GM23338 (cell line): ENCODE measurements at regions not wholly inside any gene's neighbourhood (a gene's known extent, or its start where the extent isn't known, plus 50 kb on each side); places are given as distances from the start of the nearest gene placed in this dataset.

Source experiments
- ATAC-seq: fragments of 200-7000 bp; cut with Tn5 transposase; 3 replicates; pipeline ENCODE4 v1.9.1; 2020
- DNase-seq: peaks from one replicate; pipeline ENCODE4 v3.0.0-alpha.2; 2015; ENCODE audit warnings: low spot score
- H2AFZ ChIP-seq: fragments of 200-600 bp; sonication (generic); 2 replicates; pipeline ENCODE4 v1.8.0; 2016; ENCODE audit warnings: antibody characterized with exemption, mild to moderate bottlenecking, moderate library complexity
- H3F3A ChIP-seq: fragments of 200-600 bp; sonication (generic); replicated peaks from 2 replicates; pipeline ENCODE4 v1.8.0; 2017; ENCODE audit warnings: antibody characterized with exemption, mixed run types, low read depth
- H3K27ac ChIP-seq: fragments of 200-600 bp; sonication (generic); 2 replicates; pipeline ENCODE4 v1.6.1; 2016; ENCODE audit warnings: low read depth
- H3K27me3 ChIP-seq: fragments of 200-600 bp; sonication (generic); 2 replicates; pipeline ENCODE4 v1.8.0; 2016; ENCODE audit warnings: mild to moderate bottlenecking, mixed run types, moderate library complexity; ENCODE audit not compliant: insufficient read depth
- H3K36me3 ChIP-seq: fragments of 200-600 bp; sonication (generic); 2 replicates; pipeline ENCODE4 v1.8.0; 2016; ENCODE audit warnings: mild to moderate bottlenecking; ENCODE audit not compliant: insufficient read depth
- H3K4me1 ChIP-seq: fragments of 200-600 bp; sonication (generic); 2 replicates; pipeline ENCODE4 v1.8.0; 2016; ENCODE audit warnings: mild to moderate bottlenecking, moderate library complexity; ENCODE audit not compliant: insufficient read depth
- H3K4me2 ChIP-seq: fragments of 200-600 bp; sonication (generic); 2 replicates; pipeline ENCODE4 v1.7.1; 2017; ENCODE audit warnings: mixed run types
- H3K4me3 ChIP-seq: fragments of 200-600 bp; sonication (generic); 2 replicates; pipeline ENCODE4 v1.6.1; 2016; ENCODE audit warnings: mixed run types
- H3K79me2 ChIP-seq: fragments of 200-600 bp; sonication (generic); replicated peaks from 2 replicates; pipeline ENCODE4 v1.8.0; 2017; ENCODE audit warnings: mild to moderate bottlenecking; ENCODE audit not compliant: insufficient read depth
- H3K9me2 ChIP-seq: fragments of 200-600 bp; sonication (generic); 2 replicates; pipeline ENCODE4 v1.8.0; 2017; ENCODE audit not compliant: insufficient read depth
- H4K20me1 ChIP-seq: fragments of 200-600 bp; sonication (generic); replicated peaks from 2 replicates; pipeline ENCODE4 v1.8.0; 2017; ENCODE audit warnings: mild to moderate bottlenecking; ENCODE audit not compliant: insufficient read depth
- H3K27ac Mint-ChIP-seq: 2 replicates; pipeline ENCODE4 v1.8.0; 2020; ENCODE audit warnings: inconsistent platforms, mild to moderate bottlenecking, moderate library complexity, mixed read lengths
- H3K27me3 Mint-ChIP-seq: 3 replicates; pipeline ENCODE4 v1.8.0; 2022; ENCODE audit warnings: low read depth, mild to moderate bottlenecking, moderate library complexity, mixed read lengths, inconsistent platforms; ENCODE audit not compliant: insufficient read depth, poor library complexity
- H3K36me3 Mint-ChIP-seq: 3 replicates; pipeline ENCODE4 v1.8.0; 2021; ENCODE audit warnings: low read depth, mild to moderate bottlenecking, inconsistent platforms, moderate library complexity, mixed read lengths
- H3K4me1 Mint-ChIP-seq: 3 replicates; pipeline ENCODE4 v1.8.0; 2020; ENCODE audit warnings: mild to moderate bottlenecking, inconsistent platforms, mixed read lengths
- H3K4me3 Mint-ChIP-seq: 3 replicates; pipeline ENCODE4 v1.8.0; 2021; ENCODE audit warnings: moderate library complexity, mild to moderate bottlenecking, inconsistent platforms, mixed read lengths
- H3K9me3 Mint-ChIP-seq: 3 replicates; pipeline ENCODE4 v1.8.0; 2020; ENCODE audit warnings: moderate library complexity, mild to moderate bottlenecking, inconsistent platforms, mixed read lengths
- CREB1 ChIP-seq: fragments of 250-450 bp; sonication (Bioruptor Pico); IDR thresholded peaks from 2 replicates; pipeline ENCODE4 v1.5.0; 2020; ENCODE audit warnings: low read depth, mild to moderate bottlenecking, moderate library complexity
- CTCF ChIP-seq, 2 experiments: fragments of 200-600 bp in 1 of 2; sonication (generic) in 1 of 2; conservative IDR thresholded peaks; 2 replicates each; pipeline versions ENCODE4 v1.5.1 to v1.6.1; 2016 to 2017; ENCODE audit warnings: antibody characterized with exemption in 2 of 2, low read depth in 2 of 2, mild to moderate bottlenecking in 2 of 2, moderate library complexity in 1 of 2
- EZH2 ChIP-seq: fragments of 200-600 bp; sonication (generic); IDR thresholded peaks from one replicate; pipeline ENCODE4 v1.8.0; 2017; ENCODE audit warnings: antibody characterized with exemption, mild to moderate bottlenecking, low read depth; ENCODE audit not compliant: unreplicated experiment
- EZH2phosphoT487 ChIP-seq: fragments of 200-600 bp; sonication (generic); IDR thresholded peaks from one replicate; pipeline ENCODE4 v1.8.1; 2018; ENCODE audit warnings: antibody characterized with exemption; ENCODE audit not compliant: unreplicated experiment
- JUNB ChIP-seq: IDR thresholded peaks from one replicate; pipeline ENCODE4 v1.6.1; 2016; ENCODE audit warnings: antibody characterized with exemption; ENCODE audit not compliant: unreplicated experiment
- NANOG ChIP-seq: IDR thresholded peaks from 2 replicates; pipeline ENCODE4 v1.6.1; 2016; ENCODE audit warnings: antibody characterized with exemption, borderline replicate concordance
- POLR2AphosphoS5 ChIP-seq: IDR thresholded peaks from 2 replicates; pipeline ENCODE4 v1.6.1; 2016; ENCODE audit warnings: antibody characterized with exemption, low read depth
- STAT1 ChIP-seq: IDR thresholded peaks from one replicate; pipeline ENCODE4 v1.6.1; 2016; ENCODE audit warnings: antibody characterized with exemption; ENCODE audit not compliant: unreplicated experiment
- ZNF114 ChIP-seq: fragments of 250-450 bp; sonication (Bioruptor Pico); IDR thresholded peaks from 2 replicates; pipeline ENCODE4 v1.5.0; 2020; ENCODE audit warnings: mild to moderate bottlenecking, moderate library complexity
- ZNF331 ChIP-seq: fragments of 250-450 bp; sonication (Bioruptor Pico); IDR thresholded peaks from 2 replicates; pipeline ENCODE4 v1.5.0; 2020; ENCODE audit warnings: low read depth, mild to moderate bottlenecking, moderate library complexity
- TF ChIP-seq, protein P1 (sequence below): IDR thresholded peaks from one replicate; pipeline ENCODE4 v1.6.1; 2018; ENCODE audit warnings: antibody characterized with exemption; ENCODE audit not compliant: unreplicated experiment
- TF ChIP-seq, protein P2 (sequence below): IDR thresholded peaks from 2 replicates; pipeline ENCODE4 v1.6.1; 2016; ENCODE audit warnings: antibody characterized with exemption
- TF ChIP-seq, protein P3 (sequence below): fragments of 250-450 bp; sonication (Bioruptor Pico); IDR thresholded peaks from 2 replicates; pipeline ENCODE4 v1.5.0; 2020; ENCODE audit warnings: mild to moderate bottlenecking, moderate library complexity

DNA sequence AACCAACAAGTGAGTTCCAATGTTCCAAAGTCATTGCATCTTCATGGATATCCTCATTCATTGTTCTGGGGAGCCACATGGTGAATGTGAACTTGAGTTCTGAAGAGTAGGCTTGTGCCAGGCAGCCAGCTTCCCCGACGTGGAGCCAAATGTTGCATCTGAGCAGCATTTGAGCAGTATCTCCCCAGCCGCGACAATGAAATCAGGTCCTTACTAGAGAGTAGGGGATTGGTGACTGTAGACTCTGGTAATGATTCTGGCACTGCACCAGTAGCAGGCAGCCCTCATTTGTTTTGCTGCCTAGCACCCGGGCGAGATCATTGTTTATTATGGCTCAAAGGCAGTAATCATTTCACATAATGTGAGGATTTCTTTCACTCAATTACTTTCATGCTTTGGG is 451.4 kb upstream of the C9orf72 start:
- Histone ChIP-seq H3K79me2 (no peaks in the 10 kb centered on the region), H3F3A (no peaks in the 10 kb centered on the region), H3K27me3 (no peaks in the 10 kb centered on the region), H2AFZ (no peak overlapping the region), H3K27ac (no peak overlapping the region), H3K4me1 (peaks cover 4% of the 10 kb centered on the region; the same call in 1 of the 2 replicates), H3K36me3 (no peaks in the 10 kb centered on the region), H4K20me1 (no peaks in the 10 kb centered on the region), H3K9me2 (no peaks in the 10 kb centered on the region), H3K4me3 (no peak overlapping the region), H3K4me2 (no peak overlapping the region)
- H3K27me3 Mint-ChIP-seq = no peaks in the 10 kb centered on the region
- H3K9me3 Mint-ChIP-seq = no peaks in the 10 kb centered on the region
- no peaks in the 10 kb centered on the region for H3K36me3 Mint-ChIP-seq
- peaks cover 12% of the 10 kb centered on the region; the same call in 2 of the 3 replicates for H3K4me1 Mint-ChIP-seq
- H3K27ac Mint-ChIP-seq = no peak overlapping the region
- DNase-seq (no peak), ATAC-seq (no peak)
- H3K4me3 Mint-ChIP-seq = no peak overlapping the region
- no peak for TF ChIP-seq STAT1
- TF ChIP-seq ZNF114 (CRISPR knock-in tag) = no peak
- no peak for TF ChIP-seq EZH2
- no peak for TF ChIP-seq CREB1 (CRISPR knock-in tag)
- TF ChIP-seq, protein P1, sequence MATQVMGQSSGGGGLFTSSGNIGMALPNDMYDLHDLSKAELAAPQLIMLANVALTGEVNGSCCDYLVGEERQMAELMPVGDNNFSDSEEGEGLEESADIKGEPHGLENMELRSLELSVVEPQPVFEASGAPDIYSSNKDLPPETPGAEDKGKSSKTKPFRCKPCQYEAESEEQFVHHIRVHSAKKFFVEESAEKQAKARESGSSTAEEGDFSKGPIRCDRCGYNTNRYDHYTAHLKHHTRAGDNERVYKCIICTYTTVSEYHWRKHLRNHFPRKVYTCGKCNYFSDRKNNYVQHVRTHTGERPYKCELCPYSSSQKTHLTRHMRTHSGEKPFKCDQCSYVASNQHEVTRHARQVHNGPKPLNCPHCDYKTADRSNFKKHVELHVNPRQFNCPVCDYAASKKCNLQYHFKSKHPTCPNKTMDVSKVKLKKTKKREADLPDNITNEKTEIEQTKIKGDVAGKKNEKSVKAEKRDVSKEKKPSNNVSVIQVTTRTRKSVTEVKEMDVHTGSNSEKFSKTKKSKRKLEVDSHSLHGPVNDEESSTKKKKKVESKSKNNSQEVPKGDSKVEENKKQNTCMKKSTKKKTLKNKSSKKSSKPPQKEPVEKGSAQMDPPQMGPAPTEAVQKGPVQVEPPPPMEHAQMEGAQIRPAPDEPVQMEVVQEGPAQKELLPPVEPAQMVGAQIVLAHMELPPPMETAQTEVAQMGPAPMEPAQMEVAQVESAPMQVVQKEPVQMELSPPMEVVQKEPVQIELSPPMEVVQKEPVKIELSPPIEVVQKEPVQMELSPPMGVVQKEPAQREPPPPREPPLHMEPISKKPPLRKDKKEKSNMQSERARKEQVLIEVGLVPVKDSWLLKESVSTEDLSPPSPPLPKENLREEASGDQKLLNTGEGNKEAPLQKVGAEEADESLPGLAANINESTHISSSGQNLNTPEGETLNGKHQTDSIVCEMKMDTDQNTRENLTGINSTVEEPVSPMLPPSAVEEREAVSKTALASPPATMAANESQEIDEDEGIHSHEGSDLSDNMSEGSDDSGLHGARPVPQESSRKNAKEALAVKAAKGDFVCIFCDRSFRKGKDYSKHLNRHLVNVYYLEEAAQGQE = no peak
- no peak for TF ChIP-seq NANOG
- TF ChIP-seq CTCF (conservative IDR thresholded peaks at IDR 0.05; ENCODE audit: low read depth in 2 of 2) = no peak
- no peak for TF ChIP-seq ZNF331 (CRISPR knock-in tag)
- no peak for TF ChIP-seq EZH2phosphoT487
- TF ChIP-seq, protein P2, sequence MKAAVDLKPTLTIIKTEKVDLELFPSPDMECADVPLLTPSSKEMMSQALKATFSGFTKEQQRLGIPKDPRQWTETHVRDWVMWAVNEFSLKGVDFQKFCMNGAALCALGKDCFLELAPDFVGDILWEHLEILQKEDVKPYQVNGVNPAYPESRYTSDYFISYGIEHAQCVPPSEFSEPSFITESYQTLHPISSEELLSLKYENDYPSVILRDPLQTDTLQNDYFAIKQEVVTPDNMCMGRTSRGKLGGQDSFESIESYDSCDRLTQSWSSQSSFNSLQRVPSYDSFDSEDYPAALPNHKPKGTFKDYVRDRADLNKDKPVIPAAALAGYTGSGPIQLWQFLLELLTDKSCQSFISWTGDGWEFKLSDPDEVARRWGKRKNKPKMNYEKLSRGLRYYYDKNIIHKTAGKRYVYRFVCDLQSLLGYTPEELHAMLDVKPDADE = no peak
- TF ChIP-seq, protein P3, sequence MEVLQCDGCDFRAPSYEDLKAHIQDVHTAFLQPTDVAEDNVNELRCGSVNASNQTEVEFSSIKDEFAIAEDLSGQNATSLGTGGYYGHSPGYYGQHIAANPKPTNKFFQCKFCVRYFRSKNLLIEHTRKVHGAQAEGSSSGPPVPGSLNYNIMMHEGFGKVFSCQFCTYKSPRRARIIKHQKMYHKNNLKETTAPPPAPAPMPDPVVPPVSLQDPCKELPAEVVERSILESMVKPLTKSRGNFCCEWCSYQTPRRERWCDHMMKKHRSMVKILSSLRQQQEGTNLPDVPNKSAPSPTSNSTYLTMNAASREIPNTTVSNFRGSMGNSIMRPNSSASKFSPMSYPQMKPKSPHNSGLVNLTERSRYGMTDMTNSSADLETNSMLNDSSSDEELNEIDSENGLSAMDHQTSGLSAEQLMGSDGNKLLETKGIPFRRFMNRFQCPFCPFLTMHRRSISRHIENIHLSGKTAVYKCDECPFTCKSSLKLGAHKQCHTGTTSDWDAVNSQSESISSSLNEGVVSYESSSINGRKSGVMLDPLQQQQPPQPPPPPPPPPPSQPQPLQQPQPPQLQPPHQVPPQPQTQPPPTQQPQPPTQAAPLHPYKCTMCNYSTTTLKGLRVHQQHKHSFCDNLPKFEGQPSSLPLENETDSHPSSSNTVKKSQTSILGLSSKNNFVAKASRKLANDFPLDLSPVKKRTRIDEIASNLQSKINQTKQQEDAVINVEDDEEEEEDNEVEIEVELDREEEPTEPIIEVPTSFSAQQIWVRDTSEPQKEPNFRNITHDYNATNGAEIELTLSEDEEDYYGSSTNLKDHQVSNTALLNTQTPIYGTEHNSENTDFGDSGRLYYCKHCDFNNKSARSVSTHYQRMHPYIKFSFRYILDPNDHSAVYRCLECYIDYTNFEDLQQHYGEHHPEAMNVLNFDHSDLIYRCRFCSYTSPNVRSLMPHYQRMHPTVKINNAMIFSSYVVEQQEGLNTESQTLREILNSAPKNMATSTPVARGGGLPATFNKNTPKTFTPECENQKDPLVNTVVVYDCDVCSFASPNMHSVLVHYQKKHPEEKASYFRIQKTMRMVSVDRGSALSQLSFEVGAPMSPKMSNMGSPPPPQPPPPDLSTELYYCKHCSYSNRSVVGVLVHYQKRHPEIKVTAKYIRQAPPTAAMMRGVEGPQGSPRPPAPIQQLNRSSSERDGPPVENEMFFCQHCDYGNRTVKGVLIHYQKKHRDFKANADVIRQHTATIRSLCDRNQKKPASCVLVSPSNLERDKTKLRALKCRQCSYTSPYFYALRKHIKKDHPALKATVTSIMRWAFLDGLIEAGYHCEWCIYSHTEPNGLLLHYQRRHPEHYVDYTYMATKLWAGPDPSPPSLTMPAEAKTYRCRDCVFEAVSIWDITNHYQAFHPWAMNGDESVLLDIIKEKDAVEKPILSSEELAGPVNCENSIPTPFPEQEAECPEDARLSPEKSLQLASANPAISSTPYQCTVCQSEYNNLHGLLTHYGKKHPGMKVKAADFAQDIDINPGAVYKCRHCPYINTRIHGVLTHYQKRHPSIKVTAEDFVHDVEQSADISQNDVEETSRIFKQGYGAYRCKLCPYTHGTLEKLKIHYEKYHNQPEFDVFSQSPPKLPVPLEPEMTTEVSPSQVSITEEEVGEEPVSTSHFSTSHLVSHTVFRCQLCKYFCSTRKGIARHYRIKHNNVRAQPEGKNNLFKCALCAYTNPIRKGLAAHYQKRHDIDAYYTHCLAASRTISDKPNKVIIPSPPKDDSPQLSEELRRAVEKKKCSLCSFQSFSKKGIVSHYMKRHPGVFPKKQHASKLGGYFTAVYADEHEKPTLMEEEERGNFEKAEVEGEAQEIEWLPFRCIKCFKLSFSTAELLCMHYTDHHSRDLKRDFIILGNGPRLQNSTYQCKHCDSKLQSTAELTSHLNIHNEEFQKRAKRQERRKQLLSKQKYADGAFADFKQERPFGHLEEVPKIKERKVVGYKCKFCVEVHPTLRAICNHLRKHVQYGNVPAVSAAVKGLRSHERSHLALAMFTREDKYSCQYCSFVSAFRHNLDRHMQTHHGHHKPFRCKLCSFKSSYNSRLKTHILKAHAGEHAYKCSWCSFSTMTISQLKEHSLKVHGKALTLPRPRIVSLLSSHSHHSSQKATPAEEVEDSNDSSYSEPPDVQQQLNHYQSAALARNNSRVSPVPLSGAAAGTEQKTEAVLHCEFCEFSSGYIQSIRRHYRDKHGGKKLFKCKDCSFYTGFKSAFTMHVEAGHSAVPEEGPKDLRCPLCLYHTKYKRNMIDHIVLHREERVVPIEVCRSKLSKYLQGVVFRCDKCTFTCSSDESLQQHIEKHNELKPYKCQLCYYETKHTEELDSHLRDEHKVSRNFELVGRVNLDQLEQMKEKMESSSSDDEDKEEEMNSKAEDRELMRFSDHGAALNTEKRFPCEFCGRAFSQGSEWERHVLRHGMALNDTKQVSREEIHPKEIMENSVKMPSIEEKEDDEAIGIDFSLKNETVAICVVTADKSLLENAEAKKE (CRISPR knock-in tag) = no peak
- no peak for TF ChIP-seq POLR2AphosphoS5
- TF ChIP-seq JUNB = no peak
